Vagina (tissue), 2 donors: ENCODE measurements at regions not wholly inside any gene's neighbourhood (a gene's known extent, or its start where the extent isn't known, plus 50 kb on each side); places are given as distances from the start of the nearest gene placed in this dataset.

Experiments
- CTCF ChIP-seq, 3 experiments: fragments of 450-650 bp in 2 of 3; fragments of 200-600 bp in 1 of 3; sonication (generic) in 1 of 3; IDR thresholded peaks; one replicate each; pipeline ENCODE4 v1.5.1; 2017 to 2019; ENCODE audit warnings: antibody characterized with exemption in 3 of 3, mild to moderate bottlenecking in 2 of 3, moderate library complexity in 2 of 3
- POLR2A ChIP-seq, 2 donors: fragments of 450-650 bp; IDR thresholded peaks; one replicate each; pipeline ENCODE4 v1.6.1; 2017; ENCODE audit warnings: antibody characterized with exemption in 2 of 2, mild to moderate bottlenecking in 2 of 2, moderate library complexity in 2 of 2
- POLR2AphosphoS5 ChIP-seq, 2 donors: sonication (generic); formaldehyde crosslinking; IDR thresholded peaks; one replicate each; pipeline ENCODE4 v1.9.0; 2017; ENCODE audit warnings: antibody characterized with exemption in 2 of 2, mild to moderate bottlenecking in 2 of 2, low read depth in 1 of 2; ENCODE audit not compliant: insufficient read depth in 1 of 2

GRCh38 chr2:234204480-234204879 lies 154.0 kb downstream of the SPP2 start:
- TF ChIP-seq POLR2AphosphoS5 (IDR thresholded peaks at IDR 0.05; ENCODE audit: insufficient read depth in 1 of 2, low read depth in 1 of 2) (no peak), POLR2A (IDR thresholded peaks at IDR 0.05) (no peak), CTCF (IDR thresholded peaks at IDR 0.05) (no peak)
